Activated CD4-positive, alpha-beta T cell treated with anti-CD3 and anti-CD28 coated beads, Interleukin-2, amount 50 U/mL, for 1 hour (primary cell): ENCODE measurements at regions not wholly inside any gene's neighbourhood (a gene's known extent, or its start where the extent isn't known, plus 50 kb on each side); places are given as distances from the start of the nearest gene placed in this dataset.
"Not testable (repeated sequence)": the region's sequence is repeated elsewhere in the genome, so short reads cannot be mapped to it uniquely, and the experiment has no call there.

Experiments
- DNase-seq: peaks from one replicate; pipeline ENCODE4 v3.0.0-alpha.2; 2020

GRCh38 chr4:64216741-64217140 lies 192.5 kb downstream of the TECRL start:
- no peak for DNase-seq

DNA sequence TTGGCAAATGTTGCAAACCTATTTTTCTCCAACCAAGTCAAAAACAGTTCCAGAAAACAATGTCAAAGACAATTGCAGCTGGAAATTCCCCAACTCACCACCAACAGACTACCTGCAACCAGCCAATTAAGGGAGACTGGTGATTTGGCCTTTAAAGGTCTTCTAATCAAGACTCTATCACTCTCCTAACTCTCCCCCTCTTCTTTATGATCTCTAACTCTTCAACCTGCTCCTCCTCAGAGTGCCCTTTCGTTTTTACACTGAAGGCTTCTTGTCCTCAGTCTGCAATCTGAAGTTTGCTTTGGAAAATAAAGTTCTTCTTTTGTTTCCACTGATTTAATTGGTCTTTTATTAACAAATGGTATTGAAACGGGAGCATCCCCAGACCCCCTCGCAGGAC lies 203.9 kb downstream of the TECRL start:
- no peak for DNase-seq

GRCh38 chr4:64200001-64200555 lies 209.2 kb downstream of the TECRL start:
- DNase-seq, result no peak

DNA sequence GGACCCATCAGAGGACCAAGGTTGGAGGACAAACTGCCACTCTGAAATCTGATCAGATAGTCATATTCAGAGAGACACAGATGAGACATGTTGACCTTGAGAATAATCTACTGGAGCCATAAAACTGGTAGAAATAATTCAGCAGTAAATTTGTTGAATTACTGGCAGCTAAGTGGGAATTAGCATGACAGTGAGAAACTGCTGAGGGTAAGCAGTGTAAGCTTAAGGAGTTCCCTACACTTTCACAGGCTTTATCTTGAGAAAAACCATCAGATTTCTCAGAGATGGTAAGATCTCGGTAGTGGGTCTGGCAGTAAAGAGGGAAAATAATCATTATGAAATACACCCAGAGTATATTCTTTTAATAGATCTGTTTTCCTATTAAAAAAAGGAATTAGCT lies 213.7 kb downstream of the TECRL start:
- DNase-seq, result no peak

DNA sequence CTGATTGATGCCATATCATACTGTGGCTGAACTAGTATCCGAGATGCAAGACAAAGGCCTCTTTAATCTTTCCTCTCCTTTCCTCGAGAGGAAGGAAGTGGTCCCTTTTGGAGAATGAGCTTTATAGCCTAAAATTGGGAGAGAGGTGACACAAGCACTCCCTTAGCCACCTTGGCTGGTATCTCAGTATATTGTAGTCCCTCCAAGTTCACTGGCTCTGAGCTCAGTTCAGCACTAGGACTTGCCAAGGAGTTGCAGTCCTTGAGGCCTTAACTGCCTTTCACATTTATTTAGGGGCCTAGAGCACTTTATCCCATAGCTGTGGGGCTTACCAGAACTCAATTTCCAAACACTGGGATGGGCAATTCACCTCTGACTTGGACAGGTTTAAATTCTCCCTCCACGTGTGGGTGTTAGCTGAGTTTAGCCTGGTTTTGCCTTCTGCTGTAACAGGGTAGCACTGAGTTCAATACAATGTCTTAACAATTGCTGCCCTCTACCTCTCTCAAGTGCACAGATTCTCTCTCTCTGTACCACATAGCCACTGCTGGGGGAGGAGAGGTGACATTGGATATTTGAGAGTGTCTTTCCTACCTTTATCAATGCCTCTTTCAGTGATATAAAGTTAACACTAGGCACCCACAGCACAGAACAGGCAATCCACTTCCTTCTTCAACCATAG lies 216.4 kb downstream of the TECRL start:
- no peak for DNase-seq

- no peak for DNase-seq
Observed at GRCh38 chr4:64174247-64174882, 234.9 kb downstream of the TECRL start.

- DNase-seq, result no peak
Observed at GRCh38 chr4:64166365-64166764, 242.9 kb downstream of the TECRL start.

DNA sequence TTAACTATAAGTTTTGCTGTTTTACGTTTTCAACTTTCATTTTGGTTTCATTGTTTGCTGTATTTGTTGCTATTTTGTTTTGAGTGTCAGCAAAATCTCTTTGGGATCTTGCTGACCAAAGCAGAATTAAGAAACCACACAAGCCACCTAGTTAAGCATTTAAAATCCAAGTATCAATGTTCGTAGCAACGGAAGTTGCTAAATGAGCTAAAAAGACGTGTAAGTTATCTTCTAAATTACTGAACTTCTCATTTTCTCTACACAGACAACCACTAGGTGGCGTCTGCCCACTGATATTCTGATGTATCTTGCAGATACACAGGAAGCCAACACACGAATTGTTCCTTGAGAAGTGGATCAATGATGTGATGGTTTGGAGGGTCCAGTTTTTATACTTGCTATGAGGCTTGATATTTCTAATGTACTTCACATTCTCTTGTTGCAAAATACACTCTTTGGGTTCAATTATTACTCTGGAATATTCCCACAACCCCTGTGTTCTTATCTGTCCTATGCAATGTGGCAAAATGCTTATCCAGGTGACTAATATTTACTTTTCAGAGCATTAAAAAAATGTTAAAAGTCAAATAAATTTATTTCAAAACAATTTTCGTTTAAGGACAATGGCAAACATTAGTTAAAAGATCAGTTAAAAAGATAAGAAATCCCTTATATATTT lies 250.5 kb downstream of the TECRL start:
- peak; percentile 10 for DNase-seq

- no peak for DNase-seq
Observed at GRCh38 chr4:64157397-64157796, 251.9 kb downstream of the TECRL start.

DNA sequence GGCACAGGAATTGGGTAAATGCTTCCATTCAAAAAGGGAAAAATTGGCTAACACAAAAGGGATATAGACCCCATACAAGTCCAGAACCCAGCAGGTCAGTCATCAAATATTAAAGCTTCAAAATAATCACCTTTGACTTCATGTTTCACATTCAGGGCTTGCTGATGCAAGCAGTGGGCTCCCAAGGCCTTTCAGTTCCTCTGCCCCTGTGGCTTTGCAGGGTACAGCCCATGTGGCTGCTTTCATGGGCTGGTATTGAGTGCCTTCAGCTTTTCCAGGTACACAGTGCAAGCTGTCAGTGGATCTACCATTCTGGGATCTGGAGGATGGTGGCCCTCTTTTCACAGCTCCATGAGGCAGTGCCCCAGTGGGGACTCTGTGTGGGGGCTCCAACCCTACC lies 253.0 kb downstream of the TECRL start:
- no peak for DNase-seq

- DNase-seq, result no peak
Observed at GRCh38 chr4:64146030-64146429, 263.2 kb downstream of the TECRL start.

DNA sequence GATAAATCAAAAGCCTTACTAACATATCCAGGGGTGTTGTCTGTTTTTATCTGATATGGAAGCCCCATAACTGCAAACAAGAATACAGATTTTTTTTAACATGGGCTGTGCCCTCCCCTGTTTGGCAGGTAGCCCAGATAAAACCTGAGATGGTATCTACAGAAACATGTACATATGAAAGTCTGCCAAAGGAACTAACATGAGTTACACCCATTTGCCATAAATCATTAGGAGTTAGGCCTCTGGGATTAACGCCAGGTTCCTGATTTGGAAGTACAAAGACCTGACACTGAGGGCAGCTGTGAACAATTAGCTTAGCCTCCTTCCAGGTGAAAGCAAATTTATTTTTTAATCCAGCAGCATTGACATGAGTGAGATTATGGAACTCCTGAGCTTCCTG lies 264.3 kb downstream of the TECRL start:
- no peak for DNase-seq

DNA sequence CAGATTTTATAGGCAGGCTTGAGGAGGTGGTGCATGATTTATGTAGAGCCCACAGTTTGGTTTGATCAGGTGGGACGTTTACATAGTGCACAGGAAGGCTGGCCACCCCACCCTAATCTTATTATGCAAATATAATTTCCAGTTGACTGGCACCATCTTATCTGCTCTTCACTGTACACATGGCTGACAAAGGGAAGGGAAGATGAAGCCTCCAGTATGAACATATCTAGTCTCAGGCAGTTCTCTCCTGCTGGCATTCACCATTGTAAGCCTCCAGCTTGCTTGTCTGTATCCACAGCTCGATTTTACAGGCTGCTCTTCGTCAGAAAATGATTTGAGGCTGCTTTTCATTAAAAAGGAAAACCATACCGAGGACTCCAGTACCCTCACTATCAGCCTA lies 278.3 kb downstream of the TECRL start:
- DNase-seq, result no peak

DNA sequence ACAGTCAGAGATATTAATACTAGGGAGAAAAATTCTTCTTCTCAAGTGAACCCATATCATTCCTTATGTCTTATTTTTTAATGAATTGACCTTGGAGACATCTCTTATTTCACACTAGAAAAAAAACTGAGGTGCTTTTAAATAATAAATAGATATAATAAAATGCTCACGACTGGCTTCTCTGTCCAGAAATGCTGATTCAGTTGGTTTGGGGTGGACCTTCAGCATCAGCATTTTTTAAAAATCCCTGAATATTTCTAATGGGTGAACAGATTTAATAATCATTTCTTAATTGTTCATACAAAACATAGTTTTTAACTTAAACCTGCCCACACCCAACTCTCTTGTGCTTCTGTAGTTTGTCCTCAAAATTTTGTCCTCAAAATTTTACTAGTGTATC lies 283.9 kb downstream of the TECRL start:
- no peak for DNase-seq

GRCh38 chr4:64121803-64122202 lies 287.4 kb downstream of the TECRL start:
- DNase-seq, result no peak

DNA sequence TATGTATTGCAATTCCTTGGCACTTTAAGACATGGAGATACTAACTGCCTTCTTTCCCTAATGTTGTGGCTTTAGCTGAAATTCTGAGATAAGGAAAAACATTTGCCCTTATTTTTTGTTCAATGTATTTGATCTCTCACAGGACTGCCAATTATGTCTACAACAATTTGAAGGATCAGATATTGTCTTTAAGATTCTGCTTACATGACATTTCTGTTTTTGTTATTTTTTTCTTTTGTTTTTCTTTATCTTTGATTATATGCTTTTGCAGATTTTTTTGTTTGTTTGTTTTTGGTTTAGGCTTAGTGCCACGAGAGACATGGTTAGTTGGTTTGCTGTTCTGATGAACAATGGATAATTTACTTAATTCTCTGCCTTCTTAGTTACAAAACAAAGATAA lies 303.3 kb downstream of the TECRL start:
- no peak for DNase-seq

- DNase-seq, result no peak
Observed at GRCh38 chr4:64095398-64095797, 313.9 kb downstream of the TECRL start.

GRCh38 chr4:64079316-64079715 lies 329.9 kb downstream of the TECRL start:
- DNase-seq, result no peak

- no peak for DNase-seq
Observed at GRCh38 chr4:64068096-64068495, 341.2 kb downstream of the TECRL start.

- no peak for DNase-seq
Observed at GRCh38 chr4:64062991-64063390, 346.3 kb downstream of the TECRL start.

DNA sequence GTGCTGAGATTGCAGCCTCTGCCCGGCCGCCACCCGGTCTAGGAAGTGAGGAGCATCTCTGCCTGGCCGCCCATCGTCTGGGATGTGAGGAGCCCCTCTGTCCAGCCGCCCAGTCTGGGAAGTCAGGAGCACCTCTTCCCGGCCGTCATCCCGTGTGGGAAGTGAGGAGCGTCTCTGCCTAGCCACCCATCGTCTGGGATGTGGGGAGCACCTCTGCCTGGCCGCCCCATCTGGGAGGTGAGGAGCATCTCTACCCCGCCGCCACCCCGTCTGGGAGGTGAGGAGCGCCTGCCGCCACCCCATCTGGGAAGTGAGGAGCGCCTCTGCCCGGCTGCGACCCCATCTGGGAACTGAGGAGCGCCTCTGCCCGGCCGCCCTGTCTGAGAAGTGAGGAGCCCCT lies 372.2 kb downstream of the TECRL start:
- not testable (repeated sequence) for DNase-seq

GRCh38 chr4:64022560-64022959 lies 386.7 kb downstream of the TECRL start:
- DNase-seq, result no peak

- DNase-seq, result no peak
Observed at GRCh38 chr4:64016893-64017292, 392.4 kb downstream of the TECRL start.

- DNase-seq, result no peak
Observed at GRCh38 chr4:64014647-64015046, 394.6 kb downstream of the TECRL start.
